Heart left ventricle (tissue), 13 donors: ENCODE measurements at regions not wholly inside any gene's neighbourhood (a gene's known extent, or its start where the extent isn't known, plus 50 kb on each side); places are given as distances from the start of the nearest gene placed in this dataset.

Experiments used
- POLR2A ChIP-seq, 2 donors: fragments of 450-650 bp; IDR thresholded peaks; one replicate each; pipeline ENCODE4 v1.6.1; 2017; ENCODE audit warnings: antibody characterized with exemption in 2 of 2, mild to moderate bottlenecking in 2 of 2, moderate library complexity in 2 of 2
- TF ChIP-seq, protein P1 (sequence below), 12 donors: fragments of 200-600 bp; sonication (generic) in 4 of 12; IDR thresholded peaks; one replicate each; pipeline versions ENCODE4 v1.5.0 to v1.8.0; 2018 to 2022; ENCODE audit warnings: antibody characterized with exemption in 12 of 12, mild to moderate bottlenecking in 5 of 12
- donor health status: ischemic (EF 13 %, LVEDD 7.1; RV severe dilation, severe dysfunction).
- donor health status: DM: no; HTN: yes; CAD: no.
- donor health status: DM: no; HTN: no; CAD: no.
- donor health status: ischemic (EF 25% LVEDD 6.9; RV normal size, moderate dysfunction).
- donor health status: ischemic (EF 25% LVEDD 5.7; RV mildly dilated, moderate dysfunction).
- donor health status: ischemic (EF 35%, LVEDD 5.7; RV mildly dilated, moderate dysfunction).
- donor health status: nonischemic (EF 11% LVEDD 7.7; RV severe dilation, severe dysfunction).
- donor health status: DM: yes; HTN: yes; CAD: no.
- donor health status: PGD.
- donor health status: ischemic (EF 29% LVEDD 5.4; RV normal size, mild dysfunction).
- donor health status: nonischemic (EF 23%, LVEDD 6.1; RV moderate dilation, normal function).

DNA sequence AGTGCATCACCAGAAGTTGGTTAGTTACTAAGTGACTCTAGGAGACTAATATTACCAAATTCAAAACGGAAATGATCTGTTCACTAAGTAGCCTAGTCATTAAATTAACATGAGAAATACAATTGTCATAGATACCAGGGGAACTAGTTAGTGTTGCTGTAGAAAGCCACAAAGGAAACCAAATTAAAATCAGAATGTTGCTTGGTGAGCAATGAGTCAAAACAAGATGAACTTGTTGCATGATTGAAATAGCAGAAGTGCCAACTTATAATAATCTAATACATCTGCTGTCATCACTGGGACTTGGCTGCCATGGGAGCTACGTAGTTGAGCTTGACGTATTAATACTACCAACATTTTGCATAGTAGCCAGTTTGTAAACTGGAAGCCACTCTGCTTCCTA is 458.1 kb downstream of the DIPK2A start:
- TF ChIP-seq, protein P1, sequence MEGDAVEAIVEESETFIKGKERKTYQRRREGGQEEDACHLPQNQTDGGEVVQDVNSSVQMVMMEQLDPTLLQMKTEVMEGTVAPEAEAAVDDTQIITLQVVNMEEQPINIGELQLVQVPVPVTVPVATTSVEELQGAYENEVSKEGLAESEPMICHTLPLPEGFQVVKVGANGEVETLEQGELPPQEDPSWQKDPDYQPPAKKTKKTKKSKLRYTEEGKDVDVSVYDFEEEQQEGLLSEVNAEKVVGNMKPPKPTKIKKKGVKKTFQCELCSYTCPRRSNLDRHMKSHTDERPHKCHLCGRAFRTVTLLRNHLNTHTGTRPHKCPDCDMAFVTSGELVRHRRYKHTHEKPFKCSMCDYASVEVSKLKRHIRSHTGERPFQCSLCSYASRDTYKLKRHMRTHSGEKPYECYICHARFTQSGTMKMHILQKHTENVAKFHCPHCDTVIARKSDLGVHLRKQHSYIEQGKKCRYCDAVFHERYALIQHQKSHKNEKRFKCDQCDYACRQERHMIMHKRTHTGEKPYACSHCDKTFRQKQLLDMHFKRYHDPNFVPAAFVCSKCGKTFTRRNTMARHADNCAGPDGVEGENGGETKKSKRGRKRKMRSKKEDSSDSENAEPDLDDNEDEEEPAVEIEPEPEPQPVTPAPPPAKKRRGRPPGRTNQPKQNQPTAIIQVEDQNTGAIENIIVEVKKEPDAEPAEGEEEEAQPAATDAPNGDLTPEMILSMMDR (IDR thresholded peaks at IDR 0.05), result no peak
- TF ChIP-seq POLR2A (IDR thresholded peaks at IDR 0.05), result no peak
